ENCODE measurements at regions not wholly inside any gene's neighbourhood (a gene's known extent, or its start where the extent isn't known, plus 50 kb on each side); places are given as distances from the start of the nearest gene placed in this dataset.

GRCh38 chr10:4527281-4527970 is 298.6 kb upstream of the AKR1E2 start:
- DNase-seq (ENCODE audit: low spot score), result no peak

- no peak for DNase-seq (ENCODE audit: low spot score)
Measured at GRCh38 chr10:4526311-4526731, 299.7 kb upstream of the AKR1E2 start.

- DNase-seq (ENCODE audit: low spot score), result no peak
Measured at GRCh38 chr10:4525103-4525502, 300.9 kb upstream of the AKR1E2 start.

- no peak for DNase-seq (ENCODE audit: low spot score)
Measured at GRCh38 chr10:4522296-4523000, 303.6 kb upstream of the AKR1E2 start.

- no peak for DNase-seq (ENCODE audit: low spot score)
Measured at GRCh38 chr10:4519658-4520402, 306.2 kb upstream of the AKR1E2 start.

GRCh38 chr10:4517746-4518145 is 308.3 kb upstream of the AKR1E2 start:
- no peak for DNase-seq (ENCODE audit: low spot score)

GRCh38 chr10:4515721-4516120 is 310.3 kb upstream of the AKR1E2 start:
- DNase-seq (ENCODE audit: low spot score), result no peak

- DNase-seq (ENCODE audit: low spot score), result no peak
Measured at GRCh38 chr10:4514445-4515108, 311.4 kb upstream of the AKR1E2 start.

GRCh38 chr10:4512671-4513240 is 313.3 kb upstream of the AKR1E2 start:
- peak; percentile 44 for DNase-seq (ENCODE audit: low spot score)

- DNase-seq (ENCODE audit: low spot score), result no peak
Measured at GRCh38 chr10:4512196-4512595, 313.8 kb upstream of the AKR1E2 start.

- DNase-seq (ENCODE audit: low spot score), result no peak
Measured at GRCh38 chr10:4511509-4511908, 314.5 kb upstream of the AKR1E2 start.

- no peak for DNase-seq (ENCODE audit: low spot score)
Measured at GRCh38 chr10:4509405-4509804, 316.6 kb upstream of the AKR1E2 start.

GRCh38 chr10:4506095-4506494 is 319.9 kb upstream of the AKR1E2 start:
- DNase-seq (ENCODE audit: low spot score), result no peak

GRCh38 chr10:4504550-4504949 is 321.5 kb upstream of the AKR1E2 start:
- no peak for DNase-seq (ENCODE audit: low spot score)

GRCh38 chr10:4503076-4503475 is 322.9 kb upstream of the AKR1E2 start:
- DNase-seq (ENCODE audit: low spot score), result no peak

- DNase-seq (ENCODE audit: low spot score), result no peak
Measured at GRCh38 chr10:4501306-4501705, 324.7 kb upstream of the AKR1E2 start.

GRCh38 chr10:4498711-4499251 is 327.2 kb upstream of the AKR1E2 start:
- DNase-seq (ENCODE audit: low spot score), result no peak

GRCh38 chr10:4494551-4494950 is 331.5 kb upstream of the AKR1E2 start:
- DNase-seq (ENCODE audit: low spot score), result no peak

- no peak for DNase-seq (ENCODE audit: low spot score)
Measured at GRCh38 chr10:4492202-4492601, 333.8 kb upstream of the AKR1E2 start.

- no peak for DNase-seq (ENCODE audit: low spot score)
Measured at GRCh38 chr10:4488904-4489303, 337.1 kb upstream of the AKR1E2 start.

- no peak for DNase-seq (ENCODE audit: low spot score)
Measured at GRCh38 chr10:4485636-4486035, 340.4 kb upstream of the AKR1E2 start.

- no peak for DNase-seq (ENCODE audit: low spot score)
Measured at GRCh38 chr10:4483811-4484210, 342.2 kb upstream of the AKR1E2 start.
